Hematopoietic multipotent progenitor cell treated with erythropoietin and hydrocortisone succinate and interleukin-3 and kit ligand, for 4 days (in vitro differentiated cells): ENCODE measurements at regions not wholly inside any gene's neighbourhood (a gene's known extent, or its start where the extent isn't known, plus 50 kb on each side); places are given as distances from the start of the nearest gene placed in this dataset.

ENCODE experiments used
- DNase-seq: peaks from one replicate; pipeline ENCODE4 v3.0.0-alpha.2; 2015

DNA sequence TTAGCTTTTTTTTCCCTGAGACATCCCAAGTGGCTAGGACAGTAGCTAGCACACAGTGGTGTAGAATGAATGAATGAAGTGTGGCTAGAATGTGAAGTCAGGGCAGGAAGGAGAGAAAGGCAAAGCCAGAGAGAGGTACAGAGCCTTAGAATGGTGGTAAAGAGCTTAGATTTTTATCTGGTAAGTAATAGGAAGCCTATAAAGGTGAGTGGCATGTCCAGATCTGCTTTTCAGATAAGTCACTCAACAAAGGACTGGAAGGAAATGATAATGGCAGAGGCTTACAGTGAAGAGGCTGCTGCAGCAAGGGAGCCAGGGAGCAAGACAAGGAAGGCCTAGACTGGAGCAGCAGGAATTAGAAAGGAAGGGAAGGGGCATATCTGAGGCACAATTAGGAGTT lies 96.0 kb upstream of the PRDM1 start:
- no peak for DNase-seq

DNA sequence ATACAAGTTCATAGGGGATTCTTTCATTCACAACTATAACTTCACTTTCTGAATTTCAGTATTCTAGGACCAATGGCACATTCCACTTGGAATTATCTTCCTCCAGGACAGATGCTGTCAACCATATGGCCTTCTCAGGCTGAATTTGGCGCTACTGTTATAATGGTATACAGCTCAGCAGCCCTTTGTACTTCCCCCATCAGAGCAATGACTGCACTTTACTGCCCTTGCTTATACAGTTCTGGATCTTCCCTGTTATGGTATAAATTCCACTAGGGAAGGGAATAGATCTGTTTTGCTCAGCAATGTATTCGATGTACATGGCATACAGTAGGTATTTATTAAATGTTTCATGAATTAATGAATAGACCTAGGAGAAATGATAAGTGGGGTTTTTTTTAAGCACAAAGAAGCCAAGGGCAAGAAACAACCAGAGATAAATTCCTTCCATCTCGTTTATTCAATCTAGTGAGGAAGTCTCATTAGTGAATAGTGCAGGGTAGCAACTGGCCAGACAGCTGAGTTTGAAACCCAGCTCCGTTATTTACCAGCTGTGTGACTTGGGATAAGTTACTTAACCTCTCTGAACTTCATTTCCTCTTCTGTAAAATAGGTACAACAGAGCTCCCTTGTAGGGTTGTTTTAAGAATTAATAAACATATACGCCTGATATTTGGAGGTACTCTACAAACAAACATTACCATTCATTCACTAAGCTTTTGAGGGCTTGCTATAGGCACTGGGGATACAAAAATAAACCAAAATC lies 97.1 kb upstream of the PRDM1 start:
- DNase-seq = no peak

DNA sequence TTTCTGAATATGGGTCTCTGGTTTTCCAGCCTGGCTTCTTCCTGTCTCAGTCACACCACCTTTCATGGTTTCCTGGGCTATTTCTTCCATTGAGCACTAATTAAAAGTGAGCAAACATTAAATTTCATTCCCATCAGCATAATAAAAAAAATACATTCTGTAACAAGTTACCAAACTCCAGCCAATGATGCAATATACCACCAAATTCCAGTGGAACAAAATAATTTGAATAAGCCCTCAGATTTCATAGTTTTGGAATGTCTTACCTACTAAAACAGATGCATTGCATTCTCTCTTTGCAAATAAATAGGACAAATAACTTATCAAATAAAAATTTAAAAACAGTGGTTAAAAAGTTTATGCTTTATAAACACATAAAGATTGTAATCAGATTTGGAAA lies 97.8 kb upstream of the PRDM1 start:
- DNase-seq = no peak

DNA sequence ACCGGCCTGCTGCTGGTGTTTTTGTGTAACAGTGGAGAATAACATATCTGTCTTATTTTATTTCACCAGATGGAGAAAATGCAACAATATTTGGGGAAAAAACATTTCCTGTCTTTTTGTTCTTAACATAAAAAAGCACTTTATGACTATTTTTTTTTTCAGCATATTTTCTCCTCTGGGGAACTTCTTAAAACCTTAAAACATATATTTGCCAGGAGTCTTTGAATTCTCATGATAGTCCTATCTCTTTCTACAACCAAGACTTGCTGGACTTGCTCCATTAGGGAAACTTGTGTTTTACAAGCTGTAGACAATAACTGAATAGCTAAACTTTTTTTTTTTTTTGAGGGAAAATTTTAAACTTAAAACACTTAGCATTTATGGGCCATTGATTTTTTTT lies 98.6 kb upstream of the PRDM1 start:
- DNase-seq = no peak

DNA sequence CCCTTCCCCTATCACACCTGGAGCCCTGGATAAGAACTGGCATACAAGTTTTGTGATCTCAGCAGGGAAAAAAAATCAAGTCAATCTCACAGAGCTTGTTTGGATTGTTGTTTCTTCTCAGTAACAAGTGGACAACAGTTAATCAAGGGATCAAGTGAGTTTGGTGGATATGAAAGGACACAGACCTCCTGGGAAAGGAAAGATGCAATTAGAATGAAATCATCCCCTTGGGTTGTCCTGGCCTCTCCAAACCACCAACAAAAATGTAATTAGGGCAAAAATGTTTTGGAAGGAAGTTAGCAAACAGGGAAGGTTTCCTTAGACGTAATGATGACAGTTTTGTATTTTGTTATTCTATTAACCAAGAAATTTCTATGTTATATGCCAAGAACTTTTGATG lies 99.1 kb upstream of the PRDM1 start:
- DNase-seq = no peak

DNA sequence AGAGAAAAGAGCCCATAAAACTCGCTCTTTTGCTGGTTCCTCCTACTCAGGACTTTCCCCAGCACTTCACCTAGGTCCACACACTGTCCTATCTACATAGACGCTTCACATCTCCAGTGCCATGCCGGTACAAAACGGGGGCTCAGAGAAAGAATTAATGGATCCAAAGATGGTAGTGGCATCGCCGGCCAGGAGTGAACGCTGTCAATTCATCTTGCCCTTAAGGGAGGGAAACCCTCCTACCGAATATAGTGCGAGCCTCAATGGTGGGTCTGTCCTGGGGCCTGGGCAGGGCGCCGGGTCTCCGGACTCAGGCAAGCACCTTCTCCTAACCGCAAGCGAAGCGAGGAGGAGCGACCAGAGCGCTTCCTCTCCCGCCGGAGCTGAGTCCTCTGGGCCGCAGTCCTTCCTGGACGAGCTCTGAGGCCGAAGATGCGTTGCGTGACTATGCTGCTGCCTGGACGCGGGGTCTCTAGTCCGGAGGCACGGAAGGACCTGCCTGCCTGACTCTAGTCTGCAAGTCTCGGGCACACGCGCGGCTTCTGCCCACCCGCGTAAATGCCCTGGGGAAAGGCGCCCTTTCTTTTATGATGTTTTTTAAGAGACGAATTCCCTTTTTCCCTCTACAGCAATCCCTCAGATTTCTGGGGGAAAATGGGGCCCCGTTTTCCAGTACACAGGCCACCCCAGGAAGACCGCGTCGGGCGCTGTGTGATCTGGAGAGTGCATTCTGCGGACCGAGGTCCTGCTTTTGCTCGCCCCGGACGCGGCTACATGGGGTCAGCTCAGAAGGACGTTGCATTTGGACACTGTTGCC lies 100.1 kb upstream of the PRDM1 start:
- DNase-seq = peak; percentile 25

DNA sequence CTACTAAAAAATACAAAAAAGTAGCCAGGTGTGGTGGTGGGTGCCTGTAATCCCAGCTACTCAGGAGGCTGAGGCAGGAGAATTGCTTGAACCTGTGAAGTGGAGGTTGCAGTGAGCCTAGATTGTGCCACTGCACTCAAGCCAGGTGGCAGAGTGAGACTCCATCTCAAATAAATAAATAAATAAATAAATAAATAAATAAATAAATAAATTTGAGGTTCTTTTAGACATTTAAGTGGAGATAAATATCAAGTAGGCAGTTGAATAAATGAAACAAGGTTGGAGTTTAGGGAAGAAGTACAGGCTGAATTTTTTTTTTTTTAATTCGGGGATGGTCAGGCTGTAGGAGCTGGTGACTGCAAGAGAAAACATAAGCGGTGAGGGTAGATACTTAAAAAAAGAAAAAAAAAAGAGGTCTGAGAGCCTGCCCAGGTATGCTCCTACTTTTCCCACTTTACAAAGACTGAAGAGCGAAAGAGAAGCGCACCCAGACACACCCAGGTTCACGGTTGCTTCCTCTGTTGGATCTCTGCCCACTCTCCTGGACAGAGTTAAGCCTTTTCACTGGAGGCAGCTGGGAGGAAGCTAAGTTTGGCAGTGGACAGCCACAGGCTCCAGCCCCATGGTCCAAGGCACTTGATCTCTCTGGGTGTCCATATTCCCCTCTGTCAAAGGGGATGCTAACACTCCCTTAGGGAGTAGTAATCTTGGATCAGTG lies 100.9 kb upstream of the PRDM1 start:
- no peak for DNase-seq

DNA sequence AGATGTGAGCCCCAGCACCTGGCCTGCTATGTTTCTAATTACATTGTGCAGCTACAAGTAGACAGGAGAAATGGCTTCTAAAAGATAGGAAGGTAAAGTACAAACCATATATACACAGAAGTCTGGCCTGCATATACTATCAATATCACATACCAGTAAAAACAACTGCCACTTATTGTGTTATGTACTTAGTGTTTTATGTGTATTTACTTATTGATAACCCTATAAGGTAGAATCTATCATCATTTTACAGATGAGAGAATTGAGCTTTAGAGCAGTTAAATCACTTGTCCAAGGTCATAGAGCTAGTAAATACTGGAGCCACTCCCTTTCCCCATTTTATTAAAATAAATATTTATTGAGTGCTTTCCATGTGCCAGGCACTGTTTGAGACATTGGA lies 102.4 kb upstream of the PRDM1 start:
- no peak for DNase-seq

DNA sequence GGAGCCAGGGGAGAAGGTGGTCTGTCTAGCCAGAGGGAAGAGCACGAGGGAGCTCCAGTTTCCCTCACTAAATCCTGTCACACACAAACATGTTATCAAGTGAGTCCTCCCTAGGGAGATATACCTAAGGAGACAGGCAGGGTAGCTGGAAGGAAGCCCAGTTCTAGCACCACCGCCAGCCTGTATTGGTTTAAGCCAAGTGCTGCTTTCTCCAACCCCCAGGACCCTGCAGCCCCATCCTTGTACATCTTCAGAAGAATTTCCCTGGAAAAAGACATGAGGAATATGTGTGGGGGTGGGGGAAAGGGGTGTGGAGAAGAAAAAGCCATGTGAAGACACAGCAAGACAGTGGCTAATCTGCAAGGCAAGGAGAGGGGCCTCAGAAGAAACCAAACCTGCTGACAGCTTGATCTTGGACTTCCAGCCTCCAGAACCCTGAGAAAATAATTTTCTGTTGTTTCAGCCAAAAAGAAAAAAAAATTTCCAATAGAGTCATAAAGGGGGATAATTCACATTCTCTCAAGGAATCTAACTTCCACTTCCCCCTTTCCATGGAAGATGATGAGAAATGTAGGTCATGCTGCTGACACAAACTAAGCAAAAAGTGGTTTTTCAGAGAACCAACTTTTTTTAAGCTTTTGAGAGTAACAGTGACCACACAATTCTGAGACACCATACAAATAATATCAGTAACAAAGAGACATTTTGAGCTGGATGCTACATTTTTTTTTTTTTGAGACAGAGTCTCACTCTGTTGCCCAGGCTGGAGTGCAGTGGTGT lies 103.2 kb upstream of the PRDM1 start:
- peak; percentile 9 for DNase-seq

DNA sequence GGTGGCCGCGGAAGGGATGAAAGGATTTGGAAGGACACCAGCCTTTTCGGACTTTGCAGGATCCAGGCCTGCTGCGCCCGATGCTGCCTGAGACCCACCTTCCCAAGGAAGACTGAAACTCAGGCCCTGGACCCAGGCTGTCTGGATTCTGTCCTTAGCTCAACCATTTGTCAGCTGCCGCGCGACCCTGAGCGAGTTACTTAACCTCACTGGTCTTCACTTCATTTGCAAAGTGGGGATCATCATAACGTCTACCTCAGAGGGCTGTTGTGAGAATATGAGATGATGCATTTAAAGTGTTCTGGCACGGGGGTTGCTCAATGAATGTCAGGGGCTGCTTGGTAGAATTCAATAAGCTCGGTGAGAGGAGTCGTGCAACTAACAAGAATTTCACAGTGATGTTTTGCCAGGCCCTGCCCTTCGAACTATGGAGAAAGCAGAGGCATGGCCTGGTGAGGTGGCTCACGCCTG lies 104.2 kb upstream of the PRDM1 start:
- no peak for DNase-seq

DNA sequence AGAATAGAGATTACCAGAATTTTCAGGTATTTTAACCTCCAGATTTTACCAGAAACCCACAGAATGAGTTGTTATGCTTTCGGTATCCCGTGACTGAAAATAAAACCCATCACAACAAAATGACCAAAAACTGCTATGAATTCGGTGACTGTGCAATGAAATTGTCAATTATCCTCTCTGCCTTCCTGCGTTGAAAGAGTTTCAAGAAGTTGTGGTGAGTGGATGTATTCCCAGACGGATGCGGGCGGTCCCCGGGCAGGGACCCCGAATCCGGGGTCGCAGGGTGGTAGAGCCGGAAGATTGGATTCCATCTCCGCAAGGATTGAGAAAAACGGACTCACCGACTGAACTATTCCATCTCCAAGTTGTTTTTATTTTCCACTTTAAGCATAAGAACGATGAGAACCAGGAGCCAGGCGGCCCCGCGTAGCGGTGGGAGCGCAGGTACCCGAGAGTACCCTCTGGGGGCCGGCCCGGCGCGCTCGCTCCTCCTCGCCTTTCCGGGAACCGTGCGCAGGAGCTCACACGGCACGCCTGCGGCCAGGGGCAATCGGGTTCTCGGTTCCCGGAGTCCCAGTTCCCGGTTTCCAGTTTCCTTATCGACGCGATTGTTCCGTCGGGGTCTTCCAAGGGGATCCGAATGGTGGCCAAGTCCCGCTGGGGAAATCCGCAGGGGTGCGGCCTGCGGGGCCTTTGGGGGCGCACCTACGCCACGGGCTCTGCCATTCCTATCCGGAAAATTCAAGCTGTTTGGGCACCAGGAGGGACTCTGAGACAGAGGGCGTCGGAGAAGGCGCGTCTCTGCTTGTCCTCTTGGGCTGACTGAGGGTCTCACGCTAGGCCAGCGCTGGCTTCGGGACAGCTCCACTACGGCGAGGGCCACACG lies 104.9 kb upstream of the PRDM1 start:
- peak; percentile 20 for DNase-seq

DNA sequence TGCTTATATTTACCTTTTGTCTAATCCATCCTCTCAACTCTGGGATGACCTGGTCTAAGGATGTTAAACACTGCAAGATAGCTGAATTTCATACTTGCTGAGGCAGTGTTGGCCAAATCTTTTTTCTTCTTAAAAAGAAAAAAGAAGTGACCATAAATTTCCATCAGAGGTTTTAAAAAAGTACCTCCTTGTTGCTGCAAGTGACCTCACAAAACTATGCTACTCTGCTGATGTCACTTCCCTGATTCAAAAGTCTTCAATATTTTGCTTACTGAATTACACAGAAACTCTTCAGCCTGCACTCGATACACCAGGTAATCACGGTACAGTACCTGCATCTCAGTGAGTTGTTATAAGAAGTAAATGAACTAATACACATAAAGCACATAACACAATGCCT lies 107.2 kb upstream of the PRDM1 start:
- DNase-seq = no peak

DNA sequence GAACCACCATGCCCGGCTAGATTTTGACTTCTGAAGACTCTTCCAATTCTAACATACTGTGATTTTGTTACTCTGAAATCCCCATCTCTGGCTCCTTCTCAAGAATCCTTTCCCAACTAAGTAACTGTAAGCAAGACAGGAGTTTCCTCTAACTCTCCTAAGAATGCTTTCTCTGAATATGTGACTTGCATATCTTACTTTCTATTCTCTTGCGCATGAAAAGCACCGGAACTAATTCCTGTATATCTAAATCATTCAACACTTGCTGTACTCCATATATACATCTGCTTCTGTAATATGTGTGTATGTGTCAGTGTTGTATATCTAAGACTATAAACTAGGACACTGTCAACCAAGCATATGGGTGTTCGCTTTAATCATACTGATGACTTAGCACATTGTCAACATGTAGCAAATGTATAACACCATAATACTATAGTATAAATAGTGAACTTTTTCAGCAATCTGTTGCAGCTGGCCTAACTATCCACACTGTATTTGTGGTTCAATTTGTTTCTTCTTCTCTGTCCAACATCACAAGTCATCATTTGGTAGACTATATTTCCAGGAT lies 108.1 kb upstream of the PRDM1 start:
- DNase-seq = no peak

DNA sequence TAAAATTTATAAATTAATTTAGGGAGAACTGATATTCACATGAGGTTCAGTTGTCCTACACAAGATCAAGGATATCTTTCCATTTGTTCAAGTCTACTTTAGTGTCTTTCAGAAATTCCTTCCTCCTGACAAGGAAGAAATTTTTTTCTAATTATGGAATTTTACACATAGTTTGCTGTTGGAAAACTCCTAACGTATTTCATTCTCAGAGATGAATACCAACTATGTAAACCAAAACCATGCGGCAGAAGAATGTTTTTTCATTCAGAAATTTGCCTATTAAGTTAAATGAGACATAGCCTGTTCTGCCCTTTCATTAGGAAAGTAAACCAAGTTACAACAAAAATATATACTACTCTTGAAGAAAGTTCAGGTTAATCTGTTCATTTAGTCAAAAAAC lies 111.2 kb upstream of the PRDM1 start:
- DNase-seq = no peak

DNA sequence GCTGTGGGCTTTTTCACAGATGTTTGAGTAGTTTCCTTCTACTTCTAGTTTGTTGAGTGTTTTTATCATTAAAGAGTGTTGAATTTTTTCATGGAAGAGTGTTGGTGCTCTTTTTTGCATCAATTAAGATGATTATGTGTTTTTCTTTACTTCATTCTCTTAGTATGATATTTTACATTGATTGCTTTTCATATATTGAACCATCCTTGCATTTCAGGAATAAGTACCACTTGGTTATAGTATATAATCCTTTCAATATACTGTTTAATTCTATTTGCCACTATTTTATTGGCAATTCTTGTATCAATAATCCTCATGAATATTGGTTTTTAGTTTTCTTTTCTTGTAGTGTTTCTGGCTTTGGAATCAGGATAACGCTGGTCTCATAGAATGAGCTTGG lies 113.7 kb upstream of the PRDM1 start:
- no peak for DNase-seq

DNA sequence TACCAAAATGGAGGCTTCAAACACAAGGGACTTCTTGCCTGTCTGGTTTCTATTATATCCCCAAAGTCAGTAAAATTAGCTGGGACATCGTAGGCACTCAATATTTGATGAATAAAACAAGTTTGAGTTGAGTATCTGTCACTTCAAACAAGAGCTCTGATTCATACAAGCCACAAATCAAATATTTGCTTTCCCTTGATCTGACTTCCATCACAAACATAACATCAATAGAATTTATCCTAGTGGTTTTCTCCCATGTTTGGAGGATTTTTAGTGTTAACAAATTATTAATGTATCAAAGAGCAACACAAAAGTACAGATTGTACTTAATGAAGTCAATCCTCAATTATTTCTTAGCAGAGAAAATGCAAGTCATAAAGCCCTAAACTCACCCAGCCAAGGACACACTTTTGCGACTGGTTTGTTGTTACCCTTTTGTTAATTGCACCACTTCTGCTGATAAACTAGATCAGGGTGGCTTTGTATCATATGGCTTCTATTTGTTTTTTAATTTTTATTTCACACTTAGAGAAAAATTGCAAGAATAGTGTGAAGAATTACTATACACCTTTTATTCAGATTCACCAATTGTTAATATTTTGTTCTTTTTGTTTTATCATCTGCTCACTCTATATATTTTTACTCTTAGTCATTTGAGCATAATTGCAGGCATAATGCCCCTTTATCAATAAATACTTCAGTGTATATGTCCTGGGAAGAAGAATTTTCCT lies 117.4 kb upstream of the PRDM1 start:
- no peak for DNase-seq

DNA sequence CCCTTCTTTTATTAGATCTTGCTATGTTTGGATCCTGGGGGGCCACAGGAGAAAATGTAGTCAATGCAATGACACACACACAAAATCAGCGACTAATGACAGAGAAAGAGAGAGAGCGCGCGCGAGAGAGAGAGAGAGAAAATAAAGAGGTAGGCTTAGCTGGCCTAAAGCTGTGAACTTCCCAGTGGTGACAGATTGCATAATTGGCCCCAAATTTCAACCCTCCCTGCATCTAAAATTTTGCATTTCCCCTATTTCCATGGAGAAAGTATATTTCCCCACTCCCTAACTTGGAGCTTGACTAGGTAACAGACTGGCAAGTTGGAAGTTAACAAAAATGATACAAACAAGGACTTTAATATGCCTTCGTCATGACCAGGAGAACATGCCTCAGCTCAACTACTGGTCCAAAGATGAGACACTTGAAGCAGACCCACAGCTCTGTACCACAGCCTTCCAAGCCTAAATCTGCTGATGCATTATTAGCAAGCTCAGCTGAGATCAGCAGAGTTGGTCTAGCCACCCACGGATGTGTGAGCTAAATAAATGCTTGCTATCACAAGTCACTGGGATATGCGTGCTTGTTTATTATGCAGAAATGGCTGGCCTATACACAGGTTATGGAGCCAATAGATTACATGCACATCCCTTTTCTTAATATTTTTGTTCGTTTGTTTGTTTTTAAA lies 118.1 kb upstream of the PRDM1 start:
- no peak for DNase-seq

DNA sequence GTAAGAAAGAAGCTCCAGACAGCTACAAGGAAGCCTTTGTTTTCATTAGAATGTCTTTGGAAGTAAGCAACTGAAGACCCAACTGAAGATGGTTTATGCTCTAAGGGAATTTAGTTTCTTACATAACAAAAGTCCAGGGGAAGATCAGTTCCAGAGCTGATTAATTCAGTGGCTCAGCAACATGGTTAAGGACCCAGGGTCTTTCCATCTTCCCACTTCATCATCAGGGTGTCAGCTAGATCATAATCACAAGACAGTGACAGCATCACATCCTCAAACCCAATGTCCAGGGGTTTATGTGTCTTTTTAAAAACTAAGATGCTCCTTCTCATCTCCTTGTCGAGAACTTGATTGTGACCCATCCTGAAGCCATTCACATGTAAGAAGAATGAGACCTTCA lies 119.7 kb upstream of the PRDM1 start:
- no peak for DNase-seq

DNA sequence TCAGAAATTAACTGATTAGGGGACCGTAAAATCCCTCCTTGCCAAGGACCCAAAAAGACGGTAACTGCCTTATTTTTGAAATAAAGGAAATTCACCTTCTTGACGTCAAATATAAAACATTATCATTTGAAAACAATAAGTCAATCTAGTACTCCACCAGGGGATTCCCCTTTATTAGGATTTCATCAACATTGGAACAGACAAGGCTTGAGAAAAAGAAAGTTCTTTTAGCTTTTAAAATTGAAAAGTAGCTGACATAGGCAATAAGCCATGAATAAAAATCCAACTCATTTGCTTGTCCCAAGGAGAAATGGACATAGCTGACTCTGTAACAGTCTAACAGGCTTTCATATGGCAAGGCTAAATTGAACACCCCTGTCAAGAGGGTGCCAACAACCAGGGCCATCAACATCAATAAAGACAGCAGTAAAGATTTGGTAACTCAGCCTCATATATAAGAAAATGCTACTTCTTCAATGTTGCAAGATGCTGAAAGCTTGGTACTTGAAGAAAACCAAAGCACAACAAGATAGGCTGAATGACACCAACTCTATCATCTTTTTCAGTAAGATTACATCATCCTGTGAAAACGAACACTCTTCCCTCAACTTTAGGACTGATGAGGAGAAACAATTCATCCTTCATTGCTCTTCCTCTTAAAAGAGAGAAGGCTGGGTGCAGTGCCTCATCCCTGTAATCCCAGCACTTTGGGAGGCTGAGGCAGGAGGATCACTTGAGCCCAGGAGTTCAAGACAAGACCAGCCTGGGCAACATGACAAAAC lies 121.0 kb upstream of the PRDM1 start:
- no peak for DNase-seq
